Thoracic aorta (tissue), 2 donors: ENCODE measurements at regions not wholly inside any gene's neighbourhood (a gene's known extent, or its start where the extent isn't known, plus 50 kb on each side); places are given as distances from the start of the nearest gene placed in this dataset.

Source experiments
- ATAC-seq: fragments of 150-250 bp; one replicate; pipeline ENCODE4 v1.8.0; 2017; ENCODE audit warnings: low read depth; ENCODE audit not compliant: insufficient number of reproducible peaks, low FRiP score
- DNase-seq: peaks from one replicate; pipeline ENCODE4 v3.0.0-alpha.2; 2020; ENCODE audit warnings: low spot score
- H3K27ac ChIP-seq, 2 donors: fragments of 200-600 bp; sonication (generic); 1 replicate in 1 of 2; 2 replicates in 1 of 2; pipeline ENCODE4 v1.5.1; 2016; ENCODE audit warnings: mild to moderate bottlenecking in 2 of 2, moderate library complexity in 2 of 2
- H3K27me3 ChIP-seq: fragments of 200-600 bp; sonication (generic); replicated peaks from 2 replicates; pipeline ENCODE4 v1.6.0; 2016; ENCODE audit warnings: mild to moderate bottlenecking; ENCODE audit not compliant: insufficient read depth
- H3K36me3 ChIP-seq: fragments of 200-600 bp; sonication (generic); one replicate; pipeline ENCODE4 v1.5.1; 2016
- H3K4me1 ChIP-seq, 2 donors: fragments of 200-600 bp; sonication (generic); 1 replicate in 1 of 2; 2 replicates in 1 of 2; pipeline versions ENCODE4 v1.5.1 to v1.6.0; 2016; ENCODE audit warnings: low read depth in 2 of 2, mild to moderate bottlenecking in 1 of 2; ENCODE audit not compliant: control insufficient read depth in 1 of 2
- H3K4me3 ChIP-seq: fragments of 200-600 bp; sonication (generic); 2 replicates; pipeline ENCODE4 v1.5.1; 2016; ENCODE audit warnings: mild to moderate bottlenecking
- H3K9me3 ChIP-seq: fragments of 200-600 bp; sonication (generic); 2 replicates; pipeline ENCODE4 v1.5.1; 2016
- CTCF ChIP-seq: fragments of 200-600 bp; sonication (generic); IDR thresholded peaks from one replicate; pipeline ENCODE4 v1.5.1; 2019; ENCODE audit warnings: antibody characterized with exemption

- ATAC-seq: no peak
- no peak for DNase-seq
These were observed 96.9 kb upstream of the TARDBP start for GRCh38 chr1:10915594-10915993.

GRCh38 chr1:10916311-10916710, 96.1 kb upstream of the TARDBP start:
- ATAC-seq: no peak
- no peak for TF ChIP-seq CTCF
- DNase-seq: no peak

More at GRCh38 chr1:10915594-10915993, 96.9 kb upstream of the TARDBP start:
- H3K4me1 ChIP-seq: no peaks in the 10 kb centered on the region
- no peaks in the 10 kb centered on the region for H3K36me3 ChIP-seq
- TF ChIP-seq CTCF: no peak
- H3K27ac ChIP-seq: no peak overlapping the region
- H3K4me3 ChIP-seq: no peak overlapping the region
- H3K9me3 ChIP-seq: no peaks in the 10 kb centered on the region
- no peaks in the 10 kb centered on the region for H3K27me3 ChIP-seq

GRCh38 chr1:10916991-10917390, 95.5 kb upstream of the TARDBP start:
- no peak for TF ChIP-seq CTCF
- ATAC-seq: no peak
- Histone ChIP-seq H3K36me3 (no peaks in the 10 kb centered on the region), H3K4me1 (no peaks in the 10 kb centered on the region), H3K9me3 (no peaks in the 10 kb centered on the region), H3K27ac (no peak overlapping the region), H3K27me3 (no peaks in the 10 kb centered on the region), H3K4me3 (no peak overlapping the region)
- DNase-seq: no peak

More at GRCh38 chr1:10916311-10916710, 96.1 kb upstream of the TARDBP start:
- no peaks in the 10 kb centered on the region for H3K36me3 ChIP-seq
- H3K4me3 ChIP-seq: no peak overlapping the region
- no peak overlapping the region for H3K27ac ChIP-seq
- H3K27me3 ChIP-seq: no peaks in the 10 kb centered on the region
- no peaks in the 10 kb centered on the region for H3K9me3 ChIP-seq
- no peaks in the 10 kb centered on the region for H3K4me1 ChIP-seq

GRCh38 chr1:10917513-10918454, 94.7 kb upstream of the TARDBP start:
- TF ChIP-seq CTCF: no peak
- no peaks in the 10 kb centered on the region for H3K4me1 ChIP-seq
- ATAC-seq (no peak), DNase-seq (no peak)
- no peaks in the 10 kb centered on the region for H3K27me3 ChIP-seq
- H3K27ac ChIP-seq: no peak overlapping the region
- no peaks in the 10 kb centered on the region for H3K36me3 ChIP-seq
- no peaks in the 10 kb centered on the region for H3K9me3 ChIP-seq
- H3K4me3 ChIP-seq: no peak overlapping the region

GRCh38 chr1:10918531-10918930, 93.9 kb upstream of the TARDBP start:
- ATAC-seq (no peak), DNase-seq (no peak)
- Histone ChIP-seq H3K27me3 (no peaks in the 10 kb centered on the region), H3K4me3 (no peak overlapping the region), H3K36me3 (no peaks in the 10 kb centered on the region), H3K27ac (no peak overlapping the region), H3K9me3 (no peaks in the 10 kb centered on the region), H3K4me1 (no peaks in the 10 kb centered on the region)
- no peak for TF ChIP-seq CTCF
